IgD-negative memory B cell (primary cell): ENCODE measurements at regions not wholly inside any gene's neighbourhood (a gene's known extent, or its start where the extent isn't known, plus 50 kb on each side); places are given as distances from the start of the nearest gene placed in this dataset.

Experiments used
- H3K27ac Mint-ChIP-seq, 3 donors: one replicate each; pipeline ENCODE4 v1.8.0; 2020 to 2022; ENCODE audit warnings: mild to moderate bottlenecking in 3 of 3, mixed read lengths in 3 of 3, moderate library complexity in 1 of 3
- H3K27me3 Mint-ChIP-seq: one replicate; pipeline ENCODE4 v1.8.0; 2021; ENCODE audit warnings: mixed read lengths
- H3K36me3 Mint-ChIP-seq: one replicate; pipeline ENCODE4 v1.8.0; 2020; ENCODE audit warnings: mild to moderate bottlenecking, mixed read lengths
- H3K4me1 Mint-ChIP-seq, 3 donors: one replicate each; pipeline ENCODE4 v1.8.0; 2020 to 2022; ENCODE audit warnings: mixed read lengths in 3 of 3, mild to moderate bottlenecking in 1 of 3
- H3K4me3 Mint-ChIP-seq, 4 donors: one replicate each; pipeline ENCODE4 v1.8.0; 2020 to 2022; ENCODE audit warnings: mild to moderate bottlenecking in 4 of 4, mixed read lengths in 4 of 4, moderate library complexity in 3 of 4
- H3K9me3 Mint-ChIP-seq, 3 donors: one replicate each; pipeline ENCODE4 v1.8.0; 2020 to 2021; ENCODE audit warnings: mixed read lengths in 3 of 3, mild to moderate bottlenecking in 1 of 3

DNA sequence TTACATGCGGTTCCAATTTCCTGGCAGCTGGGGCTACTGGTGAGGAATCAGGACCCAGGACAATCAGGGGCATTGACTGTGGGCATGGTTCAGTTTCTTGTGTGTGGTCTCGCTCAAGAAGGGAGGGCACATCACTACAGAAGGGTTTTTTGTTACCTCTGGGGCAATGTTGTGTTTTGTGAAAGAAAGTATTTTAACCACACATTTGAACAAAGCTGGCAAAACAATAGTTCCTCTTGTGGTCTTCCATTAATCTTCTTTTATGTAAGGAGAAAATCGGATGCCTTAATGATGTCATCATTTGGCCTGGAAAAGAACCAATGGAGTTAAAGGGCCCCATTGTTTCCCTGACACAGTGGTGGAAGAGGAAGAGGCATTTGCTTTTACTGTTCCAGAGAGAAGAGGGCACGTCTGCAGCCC, 197.4 kb downstream of the SH3BP4 start:
- Mint-ChIP-seq H3K27ac (no peak overlapping the region), H3K27me3 (peaks cover 7% of the 10 kb centered on the region), H3K36me3 (no peaks in the 10 kb centered on the region), H3K4me1 (peaks cover 0 to 3% (median 0%) of the 10 kb centered on the region in 3 donors), H3K9me3 (peaks cover 0 to 8% (median 6%) of the 10 kb centered on the region in 3 donors), H3K4me3 (no peak overlapping the region)

DNA sequence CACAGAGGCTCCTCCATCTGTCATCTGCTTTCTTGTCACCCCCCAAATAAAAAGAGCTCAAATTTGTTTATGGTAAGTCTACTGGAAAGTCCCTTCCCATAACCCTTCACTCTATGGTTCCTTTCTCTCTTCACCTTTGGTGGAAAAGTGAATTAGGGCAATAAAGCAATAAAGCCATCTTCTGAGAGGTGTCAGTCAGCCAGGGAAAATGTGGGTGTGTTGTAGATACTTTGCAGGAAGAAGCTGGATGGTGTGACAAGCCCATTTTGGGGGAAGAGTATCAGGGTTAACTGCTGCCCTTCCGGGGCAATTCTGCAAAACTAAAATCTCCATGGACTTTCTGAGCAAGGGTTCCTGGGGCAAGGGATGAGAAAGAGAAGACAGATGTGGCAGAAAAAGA, 197.9 kb downstream of the SH3BP4 start:
- Mint-ChIP-seq H3K4me1 (peaks cover 0 to 3% (median 0%) of the 10 kb centered on the region in 3 donors), H3K9me3 (peaks cover 2 to 8% (median 6%) of the 10 kb centered on the region in 3 donors), H3K4me3 (no peak overlapping the region), H3K27me3 (peaks cover 7% of the 10 kb centered on the region), H3K27ac (no peak overlapping the region), H3K36me3 (no peaks in the 10 kb centered on the region)

DNA sequence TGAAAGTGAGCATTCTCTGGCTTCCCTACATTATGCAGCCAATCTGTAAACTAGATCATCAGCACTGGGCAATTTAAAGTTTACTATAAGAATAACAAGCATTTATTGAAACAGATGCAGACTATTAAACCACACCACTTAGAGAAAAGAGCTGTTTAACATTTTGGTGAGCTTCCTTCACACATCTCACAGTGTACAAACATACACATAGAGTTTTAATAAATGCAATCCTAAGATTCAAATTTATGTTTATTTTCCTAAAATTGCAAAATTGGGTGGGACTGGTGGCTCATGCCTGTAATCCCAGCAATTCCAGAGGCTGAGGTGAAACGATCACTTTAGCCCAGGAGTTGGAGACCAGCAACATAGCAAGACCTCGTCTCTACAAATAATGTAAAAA, 199.3 kb downstream of the SH3BP4 start:
- H3K36me3 Mint-ChIP-seq = no peaks in the 10 kb centered on the region
- no peak overlapping the region for H3K4me3 Mint-ChIP-seq
- peaks cover 1 to 5% (median 2%) of the 10 kb centered on the region in 3 donors for H3K9me3 Mint-ChIP-seq
- no peak overlapping the region for H3K27ac Mint-ChIP-seq
- peaks cover 0 to 2% (median 0%) of the 10 kb centered on the region in 3 donors for H3K4me1 Mint-ChIP-seq
- H3K27me3 Mint-ChIP-seq = peaks cover 7% of the 10 kb centered on the region

DNA sequence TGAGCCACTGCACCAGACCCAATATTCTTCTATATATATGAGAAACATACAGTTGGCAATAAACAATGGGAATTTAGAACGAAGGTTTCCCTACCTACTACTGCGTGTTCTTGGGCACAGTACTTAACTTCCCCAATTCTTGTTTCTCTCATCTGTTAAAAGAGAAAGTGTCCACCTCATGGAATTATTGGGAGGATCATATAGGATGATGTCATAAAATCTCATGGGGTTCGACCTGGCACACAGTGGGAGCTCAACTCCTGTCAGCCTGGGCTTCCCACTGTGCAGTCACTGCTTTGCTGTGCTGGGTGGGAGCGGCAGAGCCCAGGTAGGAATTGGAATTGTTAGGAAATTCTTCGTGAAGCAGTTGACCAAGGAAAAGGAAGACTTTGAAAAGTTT, 203.3 kb downstream of the SH3BP4 start:
- H3K27me3 Mint-ChIP-seq = peaks cover 6% of the 10 kb centered on the region
- no peak overlapping the region for H3K27ac Mint-ChIP-seq
- peaks cover 0 to 2% (median 2%) of the 10 kb centered on the region in 3 donors for H3K9me3 Mint-ChIP-seq
- H3K4me1 Mint-ChIP-seq = no peaks in the 10 kb centered on the region
- H3K4me3 Mint-ChIP-seq = no peak overlapping the region
- H3K36me3 Mint-ChIP-seq = no peaks in the 10 kb centered on the region

DNA sequence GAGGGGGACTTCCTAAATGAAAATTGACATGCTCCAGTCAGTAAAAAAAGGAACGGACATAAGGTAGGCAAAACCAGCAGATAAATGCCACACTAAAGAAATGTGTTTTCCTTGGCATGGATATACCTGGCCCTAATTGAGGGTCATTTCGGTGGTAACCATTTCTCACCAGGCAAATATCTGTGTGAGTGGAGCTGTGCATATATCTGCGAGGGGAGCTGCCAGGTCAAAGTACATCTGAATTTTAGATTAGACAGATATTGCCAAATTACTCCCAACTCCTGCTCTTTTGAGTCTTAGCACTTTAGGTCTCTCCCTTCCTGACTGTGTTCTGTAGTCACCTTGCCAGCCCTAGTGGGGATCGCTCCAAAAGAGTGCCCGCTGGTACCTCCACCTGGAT, 204.2 kb downstream of the SH3BP4 start:
- Mint-ChIP-seq H3K27ac (no peak overlapping the region), H3K36me3 (no peaks in the 10 kb centered on the region), H3K4me3 (no peak overlapping the region), H3K4me1 (no peaks in the 10 kb centered on the region), H3K9me3 (peaks cover 0 to 2% (median 2%) of the 10 kb centered on the region in 3 donors), H3K27me3 (peaks cover 4% of the 10 kb centered on the region)

DNA sequence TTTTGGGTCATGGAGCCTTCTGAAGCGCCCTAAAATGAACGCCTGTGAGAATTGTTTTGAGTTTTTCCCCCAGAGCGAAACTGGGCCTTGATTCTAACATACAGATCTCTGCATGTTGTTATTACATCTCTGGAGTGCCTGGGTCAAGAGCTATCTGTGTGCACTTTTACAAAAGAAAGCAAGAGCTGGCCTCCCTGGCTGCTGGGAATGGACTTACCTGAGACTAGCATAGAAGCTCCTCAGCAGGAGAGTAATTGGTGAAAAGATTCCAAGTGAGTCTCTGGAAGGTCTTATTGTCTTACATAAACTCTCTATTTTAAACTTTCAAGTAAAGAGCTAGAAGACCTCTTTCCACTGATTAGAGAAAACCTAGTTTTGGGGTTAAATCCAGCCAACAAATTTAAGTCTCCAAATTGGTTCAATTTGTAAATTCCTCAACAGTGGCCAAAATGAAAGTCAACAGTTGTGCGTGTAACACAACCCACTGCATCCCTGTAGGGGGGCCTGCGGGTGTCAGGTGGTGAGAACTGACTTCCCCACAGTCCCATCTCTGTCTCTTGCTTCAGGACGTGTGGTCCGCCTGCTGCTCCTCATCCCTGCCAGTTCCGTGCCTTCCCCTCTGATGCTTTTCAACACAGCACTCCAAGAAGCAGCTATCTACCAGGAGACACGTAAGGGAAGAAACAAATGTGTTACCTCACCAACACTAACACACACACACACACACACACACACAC, 206.1 kb downstream of the SH3BP4 start:
- Mint-ChIP-seq H3K9me3 (peaks cover 0 to 4% (median 2%) of the 10 kb centered on the region in 3 donors), H3K27ac (no peak overlapping the region), H3K36me3 (no peaks in the 10 kb centered on the region), H3K27me3 (peaks cover 11% of the 10 kb centered on the region), H3K4me1 (peaks cover 0 to 6% (median 2%) of the 10 kb centered on the region in 3 donors), H3K4me3 (no peak overlapping the region)

DNA sequence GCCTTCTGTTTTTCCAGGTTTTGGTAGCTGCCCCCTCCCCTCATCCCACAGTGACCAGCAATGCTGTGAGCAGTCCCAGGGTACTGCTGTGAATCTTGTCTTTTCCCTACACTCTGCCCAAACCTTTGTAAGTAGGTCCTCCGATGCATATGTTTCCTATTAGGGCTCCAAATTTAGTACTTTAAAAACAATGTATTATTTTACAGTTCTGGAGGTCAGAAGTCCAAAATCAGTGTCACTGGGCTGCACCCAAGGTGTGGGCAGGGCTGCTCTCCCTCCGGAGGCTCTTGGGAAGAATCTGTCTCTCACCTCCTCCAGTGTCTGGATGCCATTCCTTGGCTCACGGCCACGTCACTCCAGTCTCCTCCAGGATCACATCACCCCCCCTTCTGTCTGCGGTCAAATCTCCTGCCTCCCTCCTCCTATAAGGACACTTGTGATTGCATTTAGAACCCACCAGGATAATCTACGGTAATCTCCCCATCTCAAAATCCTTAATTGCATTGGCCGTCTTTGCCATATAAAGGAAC, 208.5 kb downstream of the SH3BP4 start:
- H3K9me3 Mint-ChIP-seq = peaks cover 0 to 2% (median 0%) of the 10 kb centered on the region in 3 donors
- H3K27me3 Mint-ChIP-seq = peaks cover 11% of the 10 kb centered on the region
- no peak overlapping the region for H3K27ac Mint-ChIP-seq
- H3K4me1 Mint-ChIP-seq = peaks cover 0 to 6% (median 2%) of the 10 kb centered on the region in 3 donors
- H3K4me3 Mint-ChIP-seq = peak overlapping the region in 2 of 4 donors; percentile 21 to 58
- H3K36me3 Mint-ChIP-seq = no peaks in the 10 kb centered on the region

DNA sequence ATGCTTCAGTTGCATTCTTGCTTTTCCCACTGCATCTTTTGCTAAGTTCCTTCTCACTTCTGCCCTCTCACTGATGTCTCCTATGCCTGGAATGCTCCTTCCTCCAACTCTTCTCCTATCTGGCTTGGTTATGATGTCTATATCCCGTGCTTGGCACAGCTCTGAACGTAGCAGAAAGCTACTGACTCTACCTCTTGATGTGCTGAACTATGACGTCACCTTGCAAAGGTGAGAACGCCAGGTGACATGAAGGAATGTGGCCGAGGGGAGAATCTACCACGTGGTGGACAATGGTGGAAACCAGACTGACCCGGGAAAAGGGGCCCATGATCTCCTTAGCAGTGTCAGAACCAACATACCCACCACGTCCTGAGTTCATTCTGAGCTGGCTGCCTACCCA, 209.7 kb downstream of the SH3BP4 start:
- Mint-ChIP-seq H3K27me3 (peaks cover 11% of the 10 kb centered on the region), H3K9me3 (peaks cover 0 to 2% (median 0%) of the 10 kb centered on the region in 3 donors)

DNA sequence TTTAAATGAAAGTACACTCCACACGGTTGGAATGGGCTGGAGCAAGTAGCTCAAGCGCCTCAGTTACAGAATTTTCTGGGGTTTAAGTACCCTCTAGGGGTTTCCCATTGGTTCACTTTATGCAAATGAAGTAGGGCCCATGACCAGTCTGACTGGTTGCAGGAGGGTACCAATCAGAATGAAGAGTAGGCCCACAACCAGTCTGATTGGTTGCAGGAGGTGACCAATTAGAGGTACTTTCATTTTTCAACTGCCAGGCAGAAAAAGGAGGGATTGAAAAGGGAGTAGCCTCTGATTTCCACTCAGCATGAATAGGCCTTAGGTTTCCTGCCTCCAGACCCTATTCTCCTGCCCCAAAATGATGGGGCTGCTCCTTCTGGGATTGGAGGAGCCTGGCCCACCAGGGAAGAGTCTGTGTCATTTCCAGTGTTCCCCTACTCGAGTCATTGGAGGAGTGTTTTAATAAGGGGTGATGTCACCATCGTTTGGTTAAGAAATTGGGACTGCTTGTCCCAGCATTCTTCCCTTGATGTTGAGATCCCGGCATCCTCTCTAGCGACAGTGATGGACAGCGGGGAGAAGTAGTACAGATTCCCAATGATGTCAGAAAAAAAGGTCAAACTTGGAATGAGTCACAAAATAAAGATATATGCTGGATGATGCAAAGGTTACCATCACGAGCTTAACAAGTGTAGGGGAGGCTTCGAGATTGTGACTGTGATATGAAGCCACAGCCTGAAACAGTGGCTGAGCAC, 210.4 kb downstream of the SH3BP4 start:
- peaks cover 11% of the 10 kb centered on the region for H3K27me3 Mint-ChIP-seq
- peaks cover 0 to 6% (median 2%) of the 10 kb centered on the region in 3 donors for H3K4me1 Mint-ChIP-seq
- no peak overlapping the region for H3K27ac Mint-ChIP-seq
- H3K9me3 Mint-ChIP-seq = peaks cover 0 to 2% (median 0%) of the 10 kb centered on the region in 3 donors
- H3K4me3 Mint-ChIP-seq = no peak overlapping the region
- peaks cover 2% of the 10 kb centered on the region for H3K36me3 Mint-ChIP-seq

More for the DNA sequence above, 209.7 kb downstream of the SH3BP4 start:
- H3K27ac Mint-ChIP-seq = no peak overlapping the region
- no peak overlapping the region for H3K4me3 Mint-ChIP-seq
- peaks cover 0 to 6% (median 2%) of the 10 kb centered on the region in 3 donors for H3K4me1 Mint-ChIP-seq
- peaks cover 2% of the 10 kb centered on the region for H3K36me3 Mint-ChIP-seq

DNA sequence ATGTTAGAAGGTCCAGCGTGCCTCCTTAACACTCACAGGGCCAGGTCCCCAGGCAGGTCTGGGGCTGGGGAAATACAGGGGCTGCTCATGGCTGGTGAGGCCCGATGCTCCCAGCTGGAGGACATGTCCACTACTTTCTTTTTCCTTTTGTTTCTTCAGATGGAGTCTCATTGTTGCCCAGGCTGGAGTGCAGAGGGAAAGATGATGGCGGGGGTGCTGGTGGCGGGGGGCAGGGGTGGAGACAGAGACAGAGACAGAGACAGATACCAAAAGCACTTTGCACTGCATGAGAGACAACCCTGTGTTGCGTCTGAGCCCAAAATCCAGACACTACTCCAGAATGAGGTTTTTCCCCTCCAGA, 211.0 kb downstream of the SH3BP4 start:
- H3K4me3 Mint-ChIP-seq = no peak overlapping the region
- H3K4me1 Mint-ChIP-seq = peaks cover 0 to 6% (median 2%) of the 10 kb centered on the region in 3 donors
- peaks cover 2% of the 10 kb centered on the region for H3K36me3 Mint-ChIP-seq
- no peak overlapping the region for H3K27ac Mint-ChIP-seq
- H3K9me3 Mint-ChIP-seq = peaks cover 0 to 3% (median 0%) of the 10 kb centered on the region in 3 donors
- H3K27me3 Mint-ChIP-seq = peaks cover 8% of the 10 kb centered on the region

DNA sequence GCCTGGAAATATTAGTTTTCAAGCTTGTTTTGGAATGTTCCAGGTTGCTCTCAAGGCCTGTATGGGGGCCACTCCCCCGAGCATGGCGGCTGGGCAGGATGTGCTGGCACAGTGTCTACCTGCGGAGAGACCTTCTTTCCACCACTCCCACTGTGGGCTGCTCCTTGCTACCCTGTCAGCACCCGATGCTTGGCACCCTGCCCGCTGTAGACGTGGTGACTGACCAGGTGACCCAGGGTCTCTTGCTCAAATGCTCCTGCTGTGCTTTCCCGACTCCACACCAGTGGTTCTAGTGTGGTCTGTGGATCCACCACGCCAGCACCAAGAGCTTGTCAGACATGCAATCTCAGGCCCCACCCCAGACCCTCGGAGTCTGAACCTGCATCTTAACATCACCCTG, 213.3 kb downstream of the SH3BP4 start:
- peaks cover 2 to 5% (median 3%) of the 10 kb centered on the region in 3 donors for H3K9me3 Mint-ChIP-seq
- peaks cover 8% of the 10 kb centered on the region for H3K27me3 Mint-ChIP-seq
- H3K36me3 Mint-ChIP-seq = peaks cover 2% of the 10 kb centered on the region
- peaks cover 0 to 6% (median 2%) of the 10 kb centered on the region in 3 donors for H3K4me1 Mint-ChIP-seq
- no peak overlapping the region for H3K27ac Mint-ChIP-seq
- no peak overlapping the region for H3K4me3 Mint-ChIP-seq

DNA sequence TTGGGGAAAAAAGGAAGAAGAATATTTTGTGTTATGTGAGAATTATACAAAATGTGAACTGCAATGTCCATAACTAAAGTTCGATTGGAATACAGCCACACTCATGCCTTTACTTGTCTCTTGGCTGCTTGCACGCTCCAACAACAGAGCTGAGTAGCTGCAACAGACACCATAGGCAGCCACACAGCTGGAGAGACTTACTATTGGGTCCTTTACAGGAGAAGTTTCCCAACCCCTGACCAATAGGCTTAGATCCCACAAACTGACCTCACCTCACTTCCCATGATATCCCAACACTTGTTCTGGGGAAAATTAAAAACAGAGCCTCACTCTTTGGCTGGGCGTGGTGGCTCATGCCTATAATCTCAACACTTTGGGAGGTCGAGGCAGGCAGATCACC, 213.8 kb downstream of the SH3BP4 start:
- no peak overlapping the region for H3K4me3 Mint-ChIP-seq
- H3K4me1 Mint-ChIP-seq = peaks cover 0 to 6% (median 2%) of the 10 kb centered on the region in 3 donors
- H3K27me3 Mint-ChIP-seq = peaks cover 8% of the 10 kb centered on the region
- H3K36me3 Mint-ChIP-seq = peaks cover 2% of the 10 kb centered on the region
- peaks cover 2 to 5% (median 3%) of the 10 kb centered on the region in 3 donors for H3K9me3 Mint-ChIP-seq
- no peak overlapping the region for H3K27ac Mint-ChIP-seq

DNA sequence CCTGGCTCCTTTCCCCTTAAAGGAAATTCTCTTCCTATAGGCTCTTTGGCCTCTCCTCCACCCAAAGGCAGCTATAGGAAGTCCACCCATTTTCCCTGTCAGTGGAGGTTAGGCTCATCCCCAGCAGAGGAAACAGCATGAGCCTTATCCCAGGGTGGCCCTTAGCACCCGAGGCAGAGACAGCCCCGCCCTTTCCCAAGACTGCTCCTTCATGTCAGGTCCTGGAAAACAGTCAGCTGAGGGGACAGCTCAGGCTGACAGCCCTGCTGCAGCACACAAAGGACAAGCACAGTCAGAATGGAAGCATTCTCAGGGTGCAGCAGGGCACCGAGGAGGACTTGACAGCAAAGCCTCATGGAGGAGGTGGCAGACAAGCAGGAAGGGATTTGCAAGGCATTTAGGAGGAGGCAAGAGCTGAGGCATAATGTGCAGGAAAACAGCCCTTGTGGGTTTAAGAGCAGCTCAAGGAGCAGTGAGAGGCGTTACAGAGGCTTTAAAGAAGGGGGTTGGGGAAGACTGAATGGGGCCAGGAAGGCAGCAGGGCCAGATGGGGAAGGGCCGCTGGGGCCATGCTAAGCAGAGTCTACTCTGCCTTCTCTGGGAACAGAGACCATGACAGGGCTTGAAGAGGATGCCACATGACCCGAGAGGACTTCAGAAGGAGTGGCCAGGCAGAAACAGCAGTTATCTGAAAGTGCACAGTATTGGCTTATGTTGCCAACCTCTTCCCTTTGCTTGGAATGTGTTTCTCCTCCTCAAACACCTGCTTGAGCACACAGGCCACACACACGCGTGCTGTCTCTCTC, 216.6 kb downstream of the SH3BP4 start:
- H3K4me3 Mint-ChIP-seq = no peak overlapping the region
- peaks cover 4% of the 10 kb centered on the region for H3K27me3 Mint-ChIP-seq
- peaks cover 2% of the 10 kb centered on the region for H3K36me3 Mint-ChIP-seq
- H3K9me3 Mint-ChIP-seq = peaks cover 1 to 5% (median 2%) of the 10 kb centered on the region in 3 donors
- H3K4me1 Mint-ChIP-seq = no peaks in the 10 kb centered on the region
- H3K27ac Mint-ChIP-seq = no peak overlapping the region

DNA sequence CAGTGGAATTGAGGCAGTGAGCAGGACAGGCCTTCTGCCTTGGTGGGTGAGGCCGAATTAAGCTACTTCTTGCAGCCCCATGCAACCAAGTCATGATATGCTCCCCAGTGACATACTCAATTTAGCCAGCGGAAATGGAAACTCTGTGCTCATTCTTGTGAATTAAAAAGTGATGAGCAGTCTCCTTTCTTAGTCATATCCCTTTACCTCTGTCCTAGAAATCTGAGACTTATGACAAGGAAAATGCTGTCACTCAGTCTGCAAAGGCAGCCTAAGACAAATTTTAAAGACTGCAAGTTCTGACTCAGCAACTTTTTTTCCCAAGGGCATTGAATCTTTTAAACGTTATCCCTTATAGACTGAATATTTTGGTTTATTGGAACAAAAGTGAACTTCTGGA, 218.2 kb downstream of the SH3BP4 start:
- H3K27ac Mint-ChIP-seq = no peak overlapping the region
- peaks cover 4% of the 10 kb centered on the region for H3K36me3 Mint-ChIP-seq
- peaks cover 0 to 2% (median 0%) of the 10 kb centered on the region in 3 donors for H3K4me1 Mint-ChIP-seq
- peaks cover 8% of the 10 kb centered on the region for H3K27me3 Mint-ChIP-seq
- peaks cover 1 to 5% (median 2%) of the 10 kb centered on the region in 3 donors for H3K9me3 Mint-ChIP-seq
- no peak overlapping the region for H3K4me3 Mint-ChIP-seq
